ENCODE measurements at regions not wholly inside any gene's neighbourhood (a gene's known extent, or its start where the extent isn't known, plus 50 kb on each side); places are given as distances from the start of the nearest gene placed in this dataset.
"Not testable (repeated sequence)": the region's sequence is repeated elsewhere in the genome, so short reads cannot be mapped to it uniquely, and the experiment has no call there.

- not testable (repeated sequence) for DNase-seq (ENCODE audit: low read depth in 1 of 2, low spot score in 1 of 2)
Measured at GRCh38 chr16:29578898-29579297, 72.7 kb upstream of the NPIPB12 start.

DNA sequence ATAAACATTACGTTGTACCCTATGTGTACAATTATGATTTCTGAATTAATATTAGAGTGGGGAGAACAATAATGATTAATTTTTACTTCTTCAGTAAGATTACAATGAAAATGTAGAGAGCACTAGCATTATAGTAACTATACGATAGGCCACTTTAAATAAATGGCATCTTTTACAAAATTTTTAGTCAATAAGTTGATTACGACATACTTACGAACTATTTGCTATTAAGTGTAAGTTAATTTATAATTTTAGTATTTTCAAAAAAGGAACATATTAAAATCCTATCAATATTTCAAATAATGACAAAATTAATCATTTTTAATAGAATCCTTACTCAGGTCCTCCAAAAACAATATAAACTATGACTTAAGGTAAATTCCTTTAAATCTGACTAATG lies 75.6 kb upstream of the NPIPB12 start:
- not testable (repeated sequence) for DNase-seq (ENCODE audit: low read depth in 1 of 2, low spot score in 1 of 2)

DNA sequence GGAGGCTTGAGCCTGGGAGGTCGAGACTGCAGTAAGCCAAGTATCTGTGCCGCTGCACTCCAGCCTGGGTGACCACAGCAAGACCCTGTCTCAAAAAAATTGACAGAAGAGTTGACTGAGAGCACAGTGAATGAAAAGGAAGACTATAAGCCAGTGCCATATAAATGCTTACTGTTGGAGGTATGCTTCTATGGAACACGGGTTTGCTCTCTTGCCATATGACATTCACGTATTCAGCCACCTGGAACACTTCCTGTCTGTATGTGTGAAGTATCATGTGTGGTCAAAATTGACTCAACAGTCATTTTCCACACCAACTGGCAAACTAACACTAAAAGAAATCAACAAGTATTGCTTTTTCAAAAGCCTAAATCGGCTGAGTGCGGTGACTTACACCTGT lies 71.1 kb upstream of the SPN start:
- not testable (repeated sequence) for DNase-seq (ENCODE audit: low read depth in 1 of 2, low spot score in 1 of 2)

GRCh38 chr16:29594269-29594925 lies 68.7 kb upstream of the SPN start:
- not testable (repeated sequence) for DNase-seq (ENCODE audit: low read depth in 1 of 2, low spot score in 1 of 2)

DNA sequence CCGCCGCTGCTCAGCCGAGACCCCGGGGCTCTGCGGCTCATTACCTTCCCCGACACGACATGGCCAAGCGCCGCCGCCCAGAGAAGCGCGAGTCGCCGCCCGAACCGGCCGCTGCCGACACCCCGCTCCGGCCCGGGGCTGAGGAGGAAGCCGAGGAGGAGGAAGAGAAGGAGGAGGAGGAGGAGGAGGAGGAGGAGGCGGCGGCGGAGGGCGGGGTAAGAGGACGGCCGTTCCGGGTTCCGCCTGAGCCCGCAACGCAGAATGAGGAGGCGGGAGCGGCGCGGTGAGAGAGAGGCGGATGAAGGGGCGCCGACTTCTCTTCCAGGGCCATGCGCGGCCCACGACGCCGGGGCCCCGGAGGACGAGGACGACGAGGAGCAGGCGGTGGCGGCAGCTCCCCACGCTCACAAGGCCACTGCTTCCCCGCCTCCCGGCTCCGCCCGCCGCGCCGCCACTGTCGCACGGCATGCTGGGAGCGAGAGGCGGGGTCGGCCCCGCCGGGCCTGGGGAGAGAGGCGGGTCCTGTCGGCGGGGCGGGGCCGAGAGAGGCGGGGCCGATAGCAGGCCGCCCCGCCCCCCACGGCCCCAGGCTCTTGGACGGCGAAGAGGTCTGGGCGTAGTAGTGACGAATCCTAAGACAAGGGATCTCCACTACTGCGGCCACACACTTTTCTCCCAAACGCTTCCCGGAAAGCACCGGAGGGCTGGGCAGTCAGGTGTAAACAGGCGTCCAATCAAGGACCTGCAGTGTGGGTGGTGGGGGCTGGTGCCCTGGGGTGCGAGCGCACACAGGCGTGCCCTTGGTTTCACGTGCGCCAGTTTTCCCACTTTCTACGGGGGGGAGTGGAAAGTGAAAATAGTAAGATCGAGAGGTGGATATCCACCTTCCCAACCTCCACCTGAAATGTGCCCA lies 67.9 kb upstream of the SPN start:
- DNase-seq (ENCODE audit: low read depth in 1 of 2, low spot score in 1 of 2): peak; percentile 80 to 86

- DNase-seq (ENCODE audit: low read depth in 1 of 2, low spot score in 1 of 2): not testable (repeated sequence)
Measured at GRCh38 chr16:29597030-29597429, 66.0 kb upstream of the SPN start.

DNA sequence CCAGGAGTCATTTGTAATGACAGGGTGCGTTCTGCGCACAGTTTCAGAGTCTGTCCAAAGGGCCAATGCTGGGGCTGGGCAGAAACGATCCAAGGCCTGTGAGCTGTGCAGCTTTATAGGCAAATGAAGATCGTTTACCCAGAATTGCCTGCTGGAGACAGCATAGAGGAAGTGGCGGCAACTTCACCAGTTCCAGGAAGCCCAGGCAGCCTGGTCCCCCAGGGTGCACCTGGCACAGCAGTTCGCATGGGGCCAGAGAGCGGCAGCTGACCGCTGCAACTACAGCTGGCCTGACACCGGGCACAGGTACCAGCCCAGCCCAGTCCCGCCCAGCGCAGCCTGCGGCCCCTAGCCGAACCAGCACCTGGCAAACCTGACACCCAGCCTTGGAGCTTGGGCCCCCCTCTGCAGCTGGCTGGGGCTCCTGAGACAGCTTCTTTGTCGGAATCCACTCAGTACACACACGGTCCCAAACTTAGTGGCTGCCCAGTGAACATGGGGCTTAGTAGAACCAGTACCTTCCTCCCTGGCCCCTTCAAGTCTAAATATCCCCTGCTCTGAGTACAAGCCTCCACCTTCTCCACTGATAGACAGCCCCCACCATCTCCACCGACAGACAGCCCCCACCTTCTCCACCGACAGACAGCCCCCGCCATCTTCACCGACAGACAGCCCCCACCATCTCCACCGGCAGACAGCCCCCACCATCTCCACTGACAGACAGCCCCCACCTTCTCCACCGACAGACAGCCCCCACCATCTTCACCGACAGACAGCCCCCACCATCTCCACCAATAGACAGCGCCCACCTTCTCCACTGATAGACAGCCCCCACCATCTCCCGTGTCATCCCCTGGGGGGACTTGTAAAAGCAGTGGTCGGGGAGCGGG lies 62.7 kb upstream of the SPN start:
- DNase-seq (ENCODE audit: low read depth in 1 of 2, low spot score in 1 of 2): not testable (repeated sequence)

DNA sequence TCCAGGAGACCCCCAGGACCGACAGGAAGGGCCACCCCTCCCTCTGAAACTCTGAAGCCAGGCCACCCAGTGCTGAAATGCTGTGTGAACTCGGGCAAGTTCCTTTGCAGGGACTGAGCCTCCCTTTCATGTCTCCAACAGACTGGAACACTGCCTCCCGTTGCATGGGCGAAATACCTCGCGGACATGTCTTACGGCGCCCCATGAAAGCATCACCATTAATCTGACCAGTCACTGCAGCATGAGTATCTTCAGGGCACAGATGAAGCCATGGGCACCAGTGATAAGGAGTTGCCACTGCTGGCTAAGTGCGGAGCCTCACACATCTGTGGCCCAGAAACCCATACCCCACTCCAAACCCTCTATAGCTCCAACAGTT lies 60.8 kb upstream of the SPN start:
- not testable (repeated sequence) for DNase-seq (ENCODE audit: low read depth in 1 of 2, low spot score in 1 of 2)

GRCh38 chr16:29602683-29603088 lies 60.4 kb upstream of the SPN start:
- not testable (repeated sequence) for DNase-seq (ENCODE audit: low read depth in 1 of 2, low spot score in 1 of 2)

GRCh38 chr16:29604631-29605549 lies 58.2 kb upstream of the SPN start:
- not testable (repeated sequence) for DNase-seq (ENCODE audit: low read depth in 1 of 2, low spot score in 1 of 2)

DNA sequence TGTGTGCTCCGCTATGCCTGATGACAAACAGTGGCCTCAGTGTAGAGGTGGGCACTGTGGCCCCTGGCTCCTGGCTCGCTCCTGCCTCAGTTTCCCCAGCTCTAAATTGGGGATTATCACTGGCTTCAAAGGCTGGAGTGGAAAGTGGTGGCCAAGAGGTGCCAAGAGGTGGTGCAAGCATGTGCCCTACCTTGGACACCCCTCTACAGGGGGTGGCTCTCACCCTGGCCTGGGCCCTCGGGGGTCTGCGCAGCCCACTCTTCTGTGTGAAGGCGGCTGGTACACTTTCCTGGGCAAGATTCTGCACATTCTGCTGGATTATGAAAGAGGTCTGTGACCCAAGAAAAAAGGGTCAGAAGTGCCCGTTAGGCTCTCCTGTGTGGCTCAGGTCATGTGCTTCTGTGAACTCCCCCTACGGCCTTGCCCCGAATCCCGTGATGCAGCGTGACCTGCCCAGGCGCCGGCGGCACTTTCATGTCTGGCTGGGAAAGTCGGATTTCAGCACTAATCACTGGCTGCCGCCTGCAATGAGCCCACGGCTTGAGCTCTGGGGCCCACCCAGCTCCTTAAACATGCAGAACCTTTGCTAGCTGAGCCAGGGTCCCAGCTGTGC lies 57.3 kb upstream of the SPN start:
- DNase-seq (ENCODE audit: low read depth in 1 of 2, low spot score in 1 of 2): not testable (repeated sequence)

- not testable (repeated sequence) for DNase-seq (ENCODE audit: low read depth in 1 of 2, low spot score in 1 of 2)
Measured at GRCh38 chr16:29606669-29607427, 56.2 kb upstream of the SPN start.

DNA sequence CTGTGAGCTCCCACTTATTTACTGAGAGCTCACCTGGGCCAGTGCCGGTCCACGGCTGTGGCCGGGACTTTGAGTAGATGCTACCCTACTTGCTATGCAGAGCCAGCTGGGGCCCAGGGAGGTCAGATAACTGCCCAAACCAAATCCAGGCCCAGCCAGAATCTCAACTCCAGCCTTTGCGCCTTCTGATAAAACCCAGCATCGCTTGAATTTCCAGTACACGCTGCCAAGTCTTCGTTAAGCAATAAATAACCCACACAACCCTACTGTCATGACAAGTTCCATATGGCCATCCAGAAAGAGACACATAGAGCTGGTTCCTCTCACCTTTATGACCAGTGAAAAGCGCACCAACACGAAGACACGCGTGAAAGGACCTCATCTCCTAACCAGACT lies 55.6 kb upstream of the SPN start:
- not testable (repeated sequence) for DNase-seq (ENCODE audit: low read depth in 1 of 2, low spot score in 1 of 2)

- DNase-seq (ENCODE audit: low read depth in 1 of 2, low spot score in 1 of 2): not testable (repeated sequence)
Measured at GRCh38 chr16:29612381-29613306, 50.4 kb upstream of the SPN start.

Data from activated T-helper 1 cell treated with anti-CD3 and anti-CD28 coated beads, Interleukin-2, amount 50 U/mL, for 16 hours (primary cell).